GM12878 (cell line): ENCODE measurements at regions not wholly inside any gene's neighbourhood (a gene's known extent, or its start where the extent isn't known, plus 50 kb on each side); places are given as distances from the start of the nearest gene placed in this dataset.

Source experiments
- CBFB ChIP-seq: IDR thresholded peaks from 2 replicates; pipeline ENCODE4 v1.6.1; 2016; ENCODE audit warnings: antibody characterized with exemption, low read depth
- CHD2 ChIP-seq: IDR thresholded peaks from 2 replicates; pipeline ENCODE4 v1.6.1; 2011; ENCODE audit warnings: low read depth, low read length, improper control_type of control experiment, borderline replicate concordance
- ETV6 ChIP-seq, 2 experiments: fragments of 450-650 bp in 1 of 2; IDR thresholded peaks in 1 of 2; conservative IDR thresholded peaks in 1 of 2; 2 replicates each; pipeline ENCODE4 v1.6.1; 2014; ENCODE audit warnings: antibody characterized with exemption in 1 of 2, borderline replicate concordance in 1 of 2, low read depth in 1 of 2, mild to moderate bottlenecking in 1 of 2, moderate library complexity in 1 of 2
- EZH2 ChIP-seq: IDR thresholded peaks from 2 replicates; pipeline ENCODE4 v1.6.1; 2012; ENCODE audit warnings: low read depth, mild to moderate bottlenecking, control low read depth, inconsistent platforms, low read length, borderline replicate concordance; ENCODE audit not compliant: control insufficient read depth
- FOXM1 ChIP-seq: IDR thresholded peaks from 2 replicates; pipeline ENCODE4 v1.6.1; 2012; ENCODE audit warnings: low read depth, mild to moderate bottlenecking, inconsistent platforms, low read length, moderate library complexity
- KLF5 ChIP-seq: fragments of 450-650 bp; IDR thresholded peaks from 2 replicates; pipeline ENCODE4 v1.6.1; 2014; ENCODE audit warnings: mild to moderate bottlenecking; ENCODE audit not compliant: partially characterized antibody
- NBN ChIP-seq: fragments of 450-650 bp; IDR thresholded peaks from 2 replicates; pipeline ENCODE4 v1.6.1; 2016
- POLR2A ChIP-seq: IDR thresholded peaks from 2 replicates; pipeline ENCODE4 v1.6.1; 2011; ENCODE audit warnings: low read depth, mild to moderate bottlenecking, low read length
- POU2F2 ChIP-seq: IDR thresholded peaks from 3 replicates; pipeline ENCODE4 v1.6.1; 2011; ENCODE audit warnings: low read depth, mild to moderate bottlenecking, low read length, borderline replicate concordance
- SUZ12 ChIP-seq: fragments of 200-600 bp; sonication (generic); IDR thresholded peaks from one replicate; pipeline ENCODE4 v1.6.1; 2018; ENCODE audit warnings: antibody characterized with exemption, mild to moderate bottlenecking; ENCODE audit not compliant: unreplicated experiment
- TF ChIP-seq, protein P1 (sequence below), 3 experiments: IDR thresholded peaks in 2 of 3; conservative IDR thresholded peaks in 1 of 3; 2 replicates each; pipeline ENCODE4 v1.5.1; 2011; ENCODE audit warnings: low read depth in 3 of 3, low read length in 3 of 3, mild to moderate bottlenecking in 3 of 3, control low read depth in 2 of 3, moderate library complexity in 2 of 3, inconsistent platforms in 1 of 3, mixed read lengths in 1 of 3; ENCODE audit not compliant: control insufficient read depth in 2 of 3, insufficient read depth in 1 of 3; ENCODE audit errors: extremely low read depth in 1 of 3
- TF ChIP-seq, protein P2 (sequence below): IDR thresholded peaks from 2 replicates; pipeline ENCODE4 v1.6.1; 2011; ENCODE audit warnings: low read depth, mild to moderate bottlenecking, low read length, moderate library complexity, borderline replicate concordance; ENCODE audit errors: extremely low read depth
- TF ChIP-seq, protein P3 (sequence below): IDR thresholded peaks from 2 replicates; pipeline ENCODE4 v1.6.1; 2012; ENCODE audit warnings: low read length, inconsistent platforms

DNA sequence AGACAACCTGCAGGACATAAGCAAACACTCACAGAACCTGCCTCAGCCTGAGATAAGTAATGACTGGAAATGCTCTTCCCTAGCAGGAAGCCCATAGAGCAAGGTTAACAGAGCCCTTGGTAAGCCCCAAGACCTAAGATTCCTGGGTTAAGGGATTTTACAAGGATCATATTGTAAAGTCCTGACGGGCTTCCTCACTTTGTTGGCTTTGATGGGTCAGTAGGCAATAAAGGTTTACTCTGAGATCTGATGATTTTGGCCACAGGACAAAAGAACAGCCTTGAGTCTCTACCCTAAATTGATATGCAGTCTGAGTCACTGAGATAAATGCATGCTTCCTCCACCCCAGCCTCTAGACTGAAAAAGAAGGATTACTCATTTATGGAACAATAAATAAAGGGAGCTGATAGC, 270.8 kb downstream of the HTR7 start:
- TF ChIP-seq KLF5 (no peak), CBFB (no peak), CHD2 (no peak), SUZ12 (no peak), EZH2 (no peak), NBN (no peak), ETV6 (conservative IDR thresholded peaks at IDR 0.05 in 1 of 2, IDR thresholded peaks at IDR 0.05 in 1 of 2; ENCODE audit: borderline replicate concordance in 1 of 2, low read depth in 1 of 2) (no peak), POLR2A (no peak), FOXM1 (no peak), POU2F2 (no peak)
- TF ChIP-seq, protein P1, sequence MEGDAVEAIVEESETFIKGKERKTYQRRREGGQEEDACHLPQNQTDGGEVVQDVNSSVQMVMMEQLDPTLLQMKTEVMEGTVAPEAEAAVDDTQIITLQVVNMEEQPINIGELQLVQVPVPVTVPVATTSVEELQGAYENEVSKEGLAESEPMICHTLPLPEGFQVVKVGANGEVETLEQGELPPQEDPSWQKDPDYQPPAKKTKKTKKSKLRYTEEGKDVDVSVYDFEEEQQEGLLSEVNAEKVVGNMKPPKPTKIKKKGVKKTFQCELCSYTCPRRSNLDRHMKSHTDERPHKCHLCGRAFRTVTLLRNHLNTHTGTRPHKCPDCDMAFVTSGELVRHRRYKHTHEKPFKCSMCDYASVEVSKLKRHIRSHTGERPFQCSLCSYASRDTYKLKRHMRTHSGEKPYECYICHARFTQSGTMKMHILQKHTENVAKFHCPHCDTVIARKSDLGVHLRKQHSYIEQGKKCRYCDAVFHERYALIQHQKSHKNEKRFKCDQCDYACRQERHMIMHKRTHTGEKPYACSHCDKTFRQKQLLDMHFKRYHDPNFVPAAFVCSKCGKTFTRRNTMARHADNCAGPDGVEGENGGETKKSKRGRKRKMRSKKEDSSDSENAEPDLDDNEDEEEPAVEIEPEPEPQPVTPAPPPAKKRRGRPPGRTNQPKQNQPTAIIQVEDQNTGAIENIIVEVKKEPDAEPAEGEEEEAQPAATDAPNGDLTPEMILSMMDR (IDR thresholded peaks at IDR 0.05 in 2 of 3, conservative IDR thresholded peaks at IDR 0.05 in 1 of 3; ENCODE audit: control insufficient read depth in 2 of 3, extremely low read depth in 1 of 3, insufficient read depth in 1 of 3, low read depth in 3 of 3, low read length in 3 of 3) = no peak
- TF ChIP-seq, protein P2, sequence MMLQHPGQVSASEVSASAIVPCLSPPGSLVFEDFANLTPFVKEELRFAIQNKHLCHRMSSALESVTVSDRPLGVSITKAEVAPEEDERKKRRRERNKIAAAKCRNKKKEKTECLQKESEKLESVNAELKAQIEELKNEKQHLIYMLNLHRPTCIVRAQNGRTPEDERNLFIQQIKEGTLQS = no peak
- TF ChIP-seq, protein P3, sequence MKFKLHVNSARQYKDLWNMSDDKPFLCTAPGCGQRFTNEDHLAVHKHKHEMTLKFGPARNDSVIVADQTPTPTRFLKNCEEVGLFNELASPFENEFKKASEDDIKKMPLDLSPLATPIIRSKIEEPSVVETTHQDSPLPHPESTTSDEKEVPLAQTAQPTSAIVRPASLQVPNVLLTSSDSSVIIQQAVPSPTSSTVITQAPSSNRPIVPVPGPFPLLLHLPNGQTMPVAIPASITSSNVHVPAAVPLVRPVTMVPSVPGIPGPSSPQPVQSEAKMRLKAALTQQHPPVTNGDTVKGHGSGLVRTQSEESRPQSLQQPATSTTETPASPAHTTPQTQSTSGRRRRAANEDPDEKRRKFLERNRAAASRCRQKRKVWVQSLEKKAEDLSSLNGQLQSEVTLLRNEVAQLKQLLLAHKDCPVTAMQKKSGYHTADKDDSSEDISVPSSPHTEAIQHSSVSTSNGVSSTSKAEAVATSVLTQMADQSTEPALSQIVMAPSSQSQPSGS = no peak
